Thyroid gland (tissue), 4 donors: ENCODE measurements at regions not wholly inside any gene's neighbourhood (a gene's known extent, or its start where the extent isn't known, plus 50 kb on each side); places are given as distances from the start of the nearest gene placed in this dataset.

Source experiments
- CTCF ChIP-seq, 6 experiments: fragments of 200-600 bp in 3 of 6; fragments of 450-650 bp in 3 of 6; sonication (generic) in 3 of 6; IDR thresholded peaks; one replicate each; pipeline ENCODE4 v1.5.1; 2016 to 2019; ENCODE audit warnings: antibody characterized with exemption in 6 of 6, mild to moderate bottlenecking in 2 of 6, inconsistent platforms in 1 of 6, moderate library complexity in 1 of 6
- POLR2A ChIP-seq, 2 donors: fragments of 450-650 bp; IDR thresholded peaks; one replicate each; pipeline ENCODE4 v1.6.1; 2017; ENCODE audit warnings: antibody characterized with exemption in 2 of 2, mild to moderate bottlenecking in 2 of 2, moderate library complexity in 1 of 2

DNA sequence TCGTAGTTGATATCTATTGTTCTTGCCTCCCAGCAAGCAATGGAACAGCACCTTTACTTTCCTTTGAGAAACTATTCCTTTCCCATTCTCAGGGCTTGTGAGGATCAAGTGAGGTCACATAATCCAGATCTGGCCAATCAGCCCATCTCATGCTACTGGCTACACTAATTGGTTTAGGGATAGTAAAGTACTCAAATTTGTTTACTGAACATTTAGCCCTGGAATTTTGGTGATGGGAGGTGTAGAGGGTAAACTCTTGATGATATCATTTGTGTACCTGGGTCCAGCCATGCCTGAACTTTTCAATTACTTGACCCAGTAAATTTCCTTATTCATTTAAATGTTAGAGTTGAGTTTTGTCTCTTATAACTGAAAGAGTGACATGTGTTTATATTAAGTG, 195.8 kb upstream of the TNP1 start:
- TF ChIP-seq CTCF (IDR thresholded peaks at IDR 0.05) (no peak), POLR2A (IDR thresholded peaks at IDR 0.05) (no peak)
